Stimulated activated CD8-positive, alpha-beta memory T cell treated with anti-CD3 and anti-CD28 coated beads, Interleukin-12 subunit alpha, Interleukin-12 subunit beta, amount 100 ng/mL, for 4 hours (primary cell): ENCODE measurements at regions not wholly inside any gene's neighbourhood (a gene's known extent, or its start where the extent isn't known, plus 50 kb on each side); places are given as distances from the start of the nearest gene placed in this dataset.

Experiments
- DNase-seq: peaks from one replicate; pipeline ENCODE4 v3.0.0-alpha.2; 2020; ENCODE audit warnings: low read depth

DNA sequence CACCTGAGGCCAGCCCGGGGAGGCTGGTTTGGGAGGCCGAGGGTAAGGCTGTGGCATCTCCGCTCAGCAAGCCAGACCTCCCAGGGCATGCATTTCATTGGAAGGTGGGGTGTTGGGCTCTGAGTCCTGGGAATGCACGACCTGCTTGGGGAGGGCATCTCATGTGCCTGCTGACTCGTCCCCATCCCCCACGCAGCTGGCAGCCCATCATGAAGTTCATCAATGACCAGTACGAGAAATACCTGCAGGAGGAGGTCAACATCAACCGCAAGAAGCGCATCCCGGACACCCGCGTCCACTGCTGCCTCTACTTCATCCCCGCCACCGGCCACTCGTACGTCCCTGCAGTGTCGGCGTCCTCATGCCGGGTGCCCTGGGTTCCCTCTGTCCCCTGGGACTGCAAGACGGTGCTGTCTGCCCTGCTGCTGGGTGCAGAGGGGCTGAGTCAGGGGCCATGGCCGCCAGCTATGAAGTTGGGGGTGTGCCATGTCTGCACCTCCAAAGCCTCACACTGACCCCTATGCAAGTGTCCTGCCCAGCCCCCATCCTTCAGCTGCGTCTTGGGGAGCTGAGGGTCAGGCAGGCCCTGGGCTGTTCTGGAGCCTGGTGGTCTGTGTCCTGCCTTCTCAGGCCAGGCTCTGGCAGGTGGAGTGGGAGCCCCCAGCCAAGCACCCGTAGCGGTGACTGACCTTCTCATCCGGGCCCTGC lies 347.9 kb downstream of the SEC14L1 start:
- DNase-seq = no peak

DNA sequence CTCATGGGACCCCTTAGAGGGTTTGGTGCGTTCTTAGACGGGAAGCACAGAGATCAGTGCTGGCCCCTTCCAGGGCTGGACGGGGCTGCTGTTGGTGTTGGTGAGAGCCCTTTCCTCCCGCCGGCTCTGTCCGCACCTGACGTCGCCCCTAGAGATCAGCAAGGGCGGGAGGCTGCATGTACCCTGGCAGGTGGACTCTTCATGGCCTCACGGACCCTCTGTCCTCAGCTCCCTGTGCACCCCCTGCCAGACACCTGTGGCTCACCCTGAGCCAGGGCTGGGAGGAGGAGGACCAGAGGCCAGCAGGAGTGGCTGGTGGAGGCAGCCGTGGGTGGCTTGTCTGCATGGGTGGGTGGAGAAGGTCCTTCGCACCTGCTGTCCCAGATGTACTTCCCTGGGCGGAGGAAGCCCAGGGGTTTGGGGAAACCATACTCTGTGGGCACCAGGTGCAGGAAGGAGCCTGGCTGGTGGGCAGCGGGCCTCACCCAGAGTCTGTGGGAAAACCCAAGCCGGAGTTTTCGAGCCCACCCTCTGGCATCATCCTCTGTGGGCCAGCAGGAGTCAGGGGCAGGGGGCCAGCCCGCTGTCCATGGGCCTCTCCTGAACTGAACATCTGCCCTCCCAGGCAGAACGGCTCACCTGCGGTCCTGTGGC lies 348.6 kb downstream of the SEC14L1 start:
- no peak for DNase-seq

DNA sequence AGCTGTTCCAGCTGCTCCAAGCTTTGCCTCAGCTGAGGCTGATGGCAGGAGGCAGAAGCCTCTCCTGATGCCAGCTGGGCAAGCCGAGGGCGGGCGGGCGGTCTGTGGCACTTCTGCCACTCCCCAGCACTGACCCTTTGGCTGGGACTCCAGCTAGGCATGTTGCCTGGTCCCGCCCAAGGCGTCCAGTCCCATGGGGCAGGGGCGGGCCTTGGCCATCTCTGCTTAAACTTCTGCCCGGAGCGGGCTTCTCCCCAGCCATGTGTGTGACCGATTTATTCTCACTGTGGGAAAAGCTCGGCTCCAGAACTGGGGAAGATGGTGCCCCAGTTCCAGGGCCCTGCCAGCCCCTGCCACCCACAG lies 349.1 kb downstream of the SEC14L1 start:
- DNase-seq = no peak

DNA sequence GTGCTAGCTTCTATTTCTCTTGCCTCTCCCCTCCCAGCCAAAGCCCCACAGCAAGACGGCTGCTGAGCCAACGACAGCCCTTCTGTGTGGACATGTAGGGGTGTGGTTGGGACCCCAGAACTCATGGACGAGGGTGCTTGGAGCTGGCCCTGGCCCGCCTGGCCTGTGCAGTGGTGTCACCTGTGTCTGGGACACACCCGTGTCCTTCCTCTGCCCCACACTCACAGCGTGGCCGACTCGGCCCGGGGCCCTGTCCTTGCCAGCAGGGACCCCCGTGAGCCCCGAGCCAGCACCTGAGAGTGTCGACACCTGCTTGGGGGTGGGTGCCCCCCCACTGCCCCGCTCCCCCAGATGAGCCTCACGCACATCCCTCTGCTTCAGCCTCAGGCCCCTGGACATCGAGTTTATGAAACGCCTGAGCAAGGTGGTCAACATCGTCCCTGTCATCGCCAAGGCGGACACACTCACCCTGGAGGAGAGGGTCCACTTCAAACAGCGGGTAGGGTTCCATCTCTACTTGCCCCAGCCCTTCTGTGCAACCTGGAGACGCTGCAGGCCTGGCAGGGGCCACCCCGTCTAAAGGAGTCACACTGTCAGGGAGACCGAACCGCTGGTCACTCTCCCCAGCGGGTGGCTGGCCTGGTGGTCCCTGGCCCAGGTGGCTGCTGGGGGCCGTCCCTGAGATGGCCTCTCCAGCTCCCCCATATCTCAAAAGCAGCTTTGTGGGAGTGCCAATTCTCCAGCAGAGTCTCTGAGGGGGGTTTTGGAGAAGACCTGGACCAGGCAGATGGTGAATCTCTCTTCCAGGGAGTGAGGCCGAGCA lies 349.8 kb downstream of the SEC14L1 start:
- DNase-seq = no peak

DNA sequence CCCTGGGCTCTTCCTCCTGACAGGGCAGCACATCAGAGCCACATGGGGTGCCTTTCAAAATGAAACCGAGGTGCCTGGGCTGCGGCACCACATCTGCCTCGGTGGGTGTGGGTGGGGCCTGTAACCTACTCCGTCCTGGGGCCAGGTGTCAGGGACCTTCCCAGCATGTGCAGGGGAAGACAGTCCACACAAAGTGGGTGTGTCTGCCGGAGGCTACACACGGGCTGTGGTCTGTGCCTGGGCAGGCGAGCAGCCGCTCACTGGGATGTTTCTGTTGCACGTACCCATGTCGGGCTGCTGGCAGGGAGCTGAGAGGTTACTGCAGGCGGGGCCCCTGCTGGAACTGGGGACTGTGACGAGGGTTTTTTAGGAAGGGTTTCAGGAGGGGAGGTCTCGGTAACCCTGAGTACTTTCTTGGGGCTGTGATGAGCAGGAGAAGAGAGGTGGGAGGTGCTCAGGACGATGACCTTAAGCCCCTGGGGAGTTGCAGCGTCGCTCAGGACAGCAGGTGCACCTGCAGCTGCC lies 351.2 kb downstream of the SEC14L1 start:
- DNase-seq = no peak

DNA sequence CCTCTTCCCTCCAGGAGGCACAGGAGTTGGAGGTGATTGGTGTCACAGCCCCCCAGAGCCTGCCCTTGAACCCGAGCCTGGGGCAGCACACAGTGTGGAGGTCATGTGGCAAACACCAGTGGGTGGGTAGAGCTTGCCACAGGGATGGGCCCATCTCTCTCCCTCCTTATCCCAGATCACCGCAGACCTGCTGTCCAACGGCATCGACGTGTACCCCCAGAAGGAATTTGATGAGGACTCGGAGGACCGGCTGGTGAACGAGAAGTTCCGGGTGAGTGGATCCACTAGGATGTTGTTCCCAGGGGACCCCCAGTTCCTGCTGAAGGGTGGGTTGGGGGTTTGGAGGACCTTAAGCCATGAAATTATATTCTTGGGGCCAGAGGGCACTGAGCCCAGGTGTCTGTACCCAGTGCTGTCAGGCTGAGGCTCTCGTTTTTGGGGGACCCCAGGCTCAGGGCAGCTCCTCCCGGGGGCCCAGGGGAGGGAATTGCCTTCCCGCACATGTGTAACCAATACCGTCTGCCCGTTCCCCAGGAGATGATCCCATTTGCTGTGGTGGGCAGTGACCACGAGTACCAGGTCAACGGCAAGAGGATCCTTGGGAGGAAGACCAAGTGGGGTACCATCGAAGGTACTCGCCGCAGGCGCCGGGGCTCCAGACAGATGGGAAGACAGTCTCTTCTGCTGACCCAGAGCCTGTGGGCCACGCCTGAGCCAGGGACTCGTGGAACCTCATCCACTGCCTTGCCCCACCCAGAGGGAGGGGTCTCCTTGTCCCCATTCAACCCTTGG lies 351.9 kb downstream of the SEC14L1 start:
- DNase-seq = no peak

DNA sequence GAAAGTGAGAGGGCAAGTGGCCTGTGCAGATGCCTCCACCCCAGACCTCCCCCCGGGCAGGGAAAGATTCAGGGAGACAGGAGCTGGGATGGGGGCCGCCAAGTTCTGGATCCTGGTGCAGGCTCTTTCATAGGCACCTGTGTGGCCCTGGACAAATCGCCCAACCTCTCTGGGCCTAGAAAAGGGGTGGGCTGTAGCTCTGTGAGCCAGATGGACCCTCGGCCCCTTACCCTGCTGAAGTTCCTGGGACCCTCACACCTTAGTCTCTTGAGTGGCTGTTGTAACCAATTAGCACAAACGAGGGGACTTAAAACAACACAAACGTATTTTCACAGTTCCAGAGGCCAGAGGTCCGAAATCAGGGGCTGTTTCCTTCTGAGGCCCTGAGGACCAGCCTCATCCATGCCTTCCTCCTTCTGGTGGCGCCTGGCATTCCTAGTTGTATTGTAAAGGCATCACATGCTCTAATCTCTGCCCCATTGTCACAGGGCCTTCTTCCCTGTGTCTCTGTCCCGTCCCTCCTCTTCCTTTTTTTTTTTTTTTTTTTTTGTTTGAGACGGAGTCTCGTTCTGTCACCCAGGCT lies 352.6 kb downstream of the SEC14L1 start:
- DNase-seq = no peak

DNA sequence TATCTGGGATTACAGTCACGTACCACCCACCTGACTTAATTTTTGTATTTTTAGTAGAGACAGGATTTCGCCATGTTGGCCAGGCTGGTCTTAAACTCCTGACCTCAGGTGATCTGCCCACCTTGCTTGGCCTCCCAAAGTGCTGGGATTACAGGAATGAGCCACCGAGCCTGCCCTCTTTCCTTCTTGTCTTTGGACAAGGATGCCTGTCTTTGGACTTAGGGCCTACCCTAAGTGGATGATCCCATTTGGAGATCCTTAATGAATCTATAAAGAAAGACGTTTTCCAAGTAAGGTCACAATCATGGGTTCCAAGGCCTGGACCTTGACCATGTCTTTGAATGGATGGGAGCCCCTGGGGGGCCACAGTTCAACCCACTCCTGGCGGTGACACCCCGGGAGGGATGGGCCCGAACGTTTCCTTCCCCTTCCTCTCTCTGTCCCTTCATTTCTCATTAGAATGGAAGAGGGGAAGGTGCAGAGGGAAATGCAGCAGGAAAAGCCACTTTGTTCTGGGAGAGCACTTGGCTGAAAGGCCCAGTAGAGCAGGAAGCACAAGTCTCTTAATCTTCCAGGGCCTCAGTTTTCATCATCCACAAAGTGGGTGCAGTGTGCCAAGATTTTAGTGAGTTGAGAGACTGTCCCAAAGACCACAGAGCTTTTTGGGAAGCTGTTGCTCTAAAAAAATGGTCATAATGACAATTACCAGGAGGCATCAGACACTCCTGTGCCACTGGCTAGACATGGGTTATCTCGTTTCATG lies 353.3 kb downstream of the SEC14L1 start:
- DNase-seq = no peak

DNA sequence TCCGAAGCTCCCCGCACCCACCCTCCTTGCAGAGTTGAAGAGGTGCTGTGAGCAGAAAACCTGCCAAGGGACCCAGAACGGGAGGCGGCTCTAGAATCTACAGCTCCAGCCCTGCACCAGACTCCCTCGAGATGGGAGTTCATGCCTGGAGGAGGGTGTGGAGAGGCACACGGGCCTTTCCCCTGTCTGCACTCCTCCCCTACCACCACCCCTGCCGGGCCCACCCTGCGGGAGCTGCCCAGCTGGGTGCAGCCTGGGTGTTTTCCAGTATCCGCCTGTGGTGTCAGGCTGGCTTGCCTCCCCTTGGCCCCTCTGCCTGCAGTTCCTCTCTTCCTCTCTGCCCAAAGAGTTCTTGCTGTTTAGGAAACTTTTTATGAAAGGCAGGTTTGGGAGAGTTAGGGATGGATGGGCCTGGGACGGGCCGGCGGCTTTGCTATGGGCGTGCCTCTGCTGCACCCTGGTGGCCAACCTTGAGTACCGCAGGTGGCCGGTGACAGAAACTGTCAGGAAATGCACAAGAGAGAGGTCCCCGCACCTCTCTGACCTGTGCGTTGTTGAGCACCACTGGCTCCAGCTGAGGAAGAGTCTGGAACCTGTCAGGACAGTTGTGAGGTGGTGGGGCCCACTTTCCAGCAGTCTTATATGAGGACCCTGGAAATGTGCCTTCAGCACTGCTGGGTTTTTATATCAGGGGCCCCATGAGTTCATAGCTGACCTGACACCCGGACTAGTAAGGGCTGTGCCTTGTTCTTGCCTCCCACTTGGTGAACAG lies 354.1 kb downstream of the SEC14L1 start:
- peak; percentile 50 for DNase-seq

DNA sequence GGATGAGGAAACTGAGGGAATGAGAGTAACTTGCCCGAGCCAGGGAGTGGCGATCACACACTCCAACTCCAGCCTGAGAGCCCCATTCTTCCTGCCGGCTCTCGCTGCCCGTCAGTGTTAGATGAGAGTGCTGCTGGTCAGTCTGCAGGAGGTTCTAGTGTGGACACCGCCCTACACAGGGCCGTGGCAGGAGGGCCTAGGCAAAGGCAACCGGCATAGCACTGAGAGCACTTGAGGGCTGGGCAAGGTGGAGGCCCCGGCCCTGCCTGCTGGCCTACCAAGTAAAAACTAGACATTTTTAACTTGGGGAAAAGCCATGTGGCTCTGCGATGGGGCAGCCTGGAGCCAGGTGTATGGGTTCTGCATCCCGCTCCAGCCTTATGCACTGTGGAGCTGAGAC lies 354.8 kb downstream of the SEC14L1 start:
- no peak for DNase-seq

DNA sequence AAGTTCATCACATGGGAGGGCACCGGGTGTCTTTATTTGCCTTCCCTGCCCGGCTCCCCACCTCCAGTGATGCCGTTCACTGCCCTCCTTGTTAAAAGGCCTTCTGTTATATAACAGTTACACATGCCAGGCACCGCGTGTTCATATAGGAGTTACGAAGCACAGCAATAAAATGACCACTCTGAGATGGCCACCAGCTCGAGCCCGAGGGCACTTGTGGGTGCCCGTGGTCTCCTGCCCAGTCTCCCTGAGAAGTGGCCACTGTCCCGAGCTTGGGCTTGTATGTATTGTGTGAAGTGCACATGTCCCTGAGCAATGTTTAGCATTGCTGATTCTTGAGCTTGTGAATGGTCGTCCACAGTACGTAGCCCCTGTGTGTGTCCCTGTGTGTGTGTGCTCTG lies 355.6 kb downstream of the SEC14L1 start:
- DNase-seq = no peak

DNA sequence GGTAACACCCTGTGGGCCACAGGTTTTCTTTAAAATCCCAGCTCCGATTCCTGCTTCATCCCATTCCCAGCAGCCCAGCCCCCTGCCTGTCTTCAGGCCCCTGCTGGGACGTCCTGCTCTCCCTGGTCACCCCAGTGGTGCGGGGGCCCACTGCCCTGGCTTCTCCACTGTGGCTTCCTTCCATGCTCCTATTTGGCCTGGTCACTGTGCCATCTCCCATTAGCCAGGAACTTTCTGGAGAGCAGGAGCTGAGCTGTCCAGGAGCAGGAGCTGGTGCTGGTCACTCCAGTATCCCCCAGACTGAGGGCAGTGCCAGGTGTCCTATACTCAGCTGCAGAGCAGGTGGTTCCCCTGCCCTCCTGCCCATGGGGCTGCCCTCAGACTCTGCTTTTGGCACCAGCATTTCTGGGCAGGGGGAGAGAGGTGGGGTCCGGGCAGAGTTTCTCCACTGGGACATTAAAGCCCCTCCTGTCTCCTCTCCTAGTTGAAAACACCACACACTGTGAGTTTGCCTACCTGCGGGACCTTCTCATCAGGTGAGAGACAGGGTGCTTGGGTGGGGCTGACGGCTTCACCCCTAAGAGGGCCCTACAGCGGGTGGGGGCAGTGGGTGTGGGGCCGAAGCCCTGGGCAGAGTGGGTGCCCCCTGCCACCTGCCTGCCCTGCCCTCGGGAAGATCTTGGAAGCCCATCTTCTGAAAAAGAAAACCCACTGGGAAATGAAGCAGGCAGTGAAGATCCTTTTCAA lies 356.2 kb downstream of the SEC14L1 start:
- no peak for DNase-seq

DNA sequence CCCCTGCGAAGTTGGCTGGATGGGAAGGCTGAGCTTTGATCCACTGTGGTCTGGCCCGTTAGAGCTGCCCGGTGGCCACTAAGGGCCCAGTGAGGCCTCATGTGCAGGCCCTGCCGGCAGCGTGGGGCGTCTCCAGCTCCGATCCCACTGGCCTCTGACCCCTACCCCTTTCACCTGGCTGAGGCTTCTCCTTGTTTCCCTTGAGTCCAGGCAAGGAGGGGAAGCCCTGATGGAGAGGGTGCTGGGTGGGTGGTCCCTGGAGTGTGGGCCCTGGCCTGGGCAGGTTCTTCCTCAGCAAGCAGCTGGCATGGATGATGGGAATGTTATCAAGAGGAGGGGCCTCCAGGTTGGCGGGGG lies 356.8 kb downstream of the SEC14L1 start:
- no peak for DNase-seq

DNA sequence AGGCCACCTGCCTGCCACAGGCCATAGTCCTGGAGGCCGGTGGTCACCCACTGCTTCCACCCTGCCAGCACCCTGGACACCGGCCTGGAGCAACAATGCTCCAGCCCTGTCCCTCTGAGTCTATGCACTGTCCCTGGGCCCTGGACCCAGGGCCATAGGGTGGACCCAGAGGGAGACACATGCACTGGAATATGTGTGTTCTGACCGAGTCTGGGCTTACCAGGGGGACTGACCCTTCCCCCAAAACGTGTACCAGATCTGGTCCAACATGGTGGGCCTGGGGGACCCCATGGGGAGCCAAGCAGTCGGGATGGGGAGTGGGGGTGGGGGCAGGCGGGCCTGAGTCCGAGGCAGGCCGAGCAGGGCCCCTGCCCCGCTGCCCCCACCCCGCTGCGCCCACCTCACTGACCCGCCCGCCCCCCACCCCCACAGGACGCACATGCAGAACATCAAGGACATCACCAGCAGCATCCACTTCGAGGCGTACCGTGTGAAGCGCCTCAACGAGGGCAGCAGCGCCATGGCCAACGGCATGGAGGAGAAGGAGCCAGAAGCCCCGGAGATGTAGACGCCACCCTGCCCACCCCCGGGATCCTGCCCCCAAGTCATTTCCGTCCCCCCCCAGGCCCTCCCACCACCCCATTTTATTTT lies 357.4 kb downstream of the SEC14L1 start:
- DNase-seq = no peak

DNA sequence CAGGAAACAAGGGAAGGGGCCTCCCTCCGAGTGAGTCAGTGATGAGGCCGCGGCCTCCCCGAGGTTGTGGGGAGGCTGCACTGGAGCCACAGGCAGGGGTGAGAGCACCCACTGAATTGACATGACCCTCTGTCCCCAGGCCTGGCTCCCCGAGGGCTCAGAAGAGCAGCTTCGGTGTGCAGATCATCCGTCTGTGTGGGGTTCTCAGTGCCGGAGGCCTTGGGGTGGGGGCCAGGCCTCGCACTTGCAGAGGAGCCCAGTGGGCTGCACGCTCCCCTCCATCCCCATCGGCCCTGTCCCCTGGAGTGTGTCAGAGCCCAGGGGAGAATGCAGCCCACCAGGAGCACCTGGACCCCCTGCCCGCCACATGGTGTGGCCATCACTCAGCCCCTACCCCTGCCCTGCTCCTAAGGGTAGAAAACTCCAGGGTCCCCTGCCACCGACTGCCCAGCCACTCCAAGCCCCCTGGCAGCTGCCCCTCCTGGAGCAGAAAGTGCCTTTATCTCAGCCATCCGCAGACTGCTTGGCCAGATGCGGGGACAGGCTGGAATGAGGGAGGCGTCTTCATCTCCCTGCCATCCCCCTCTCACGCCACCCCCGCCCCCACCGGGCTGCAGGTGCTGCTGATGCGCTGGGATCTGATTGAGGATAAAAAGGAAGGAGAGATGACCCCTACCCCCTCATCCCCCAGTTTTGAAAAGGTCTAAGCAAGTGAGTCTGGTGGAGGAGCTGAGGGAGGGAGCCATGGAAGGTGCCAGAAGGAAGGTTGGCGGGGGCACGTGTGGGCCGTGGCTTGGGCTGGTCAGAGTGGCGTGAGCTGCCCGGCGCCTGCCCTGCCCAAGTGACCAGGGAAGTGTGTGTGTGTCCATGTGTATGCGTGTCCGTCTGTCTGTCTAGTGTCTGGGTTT lies 358.3 kb downstream of the SEC14L1 start:
- DNase-seq = no peak

DNA sequence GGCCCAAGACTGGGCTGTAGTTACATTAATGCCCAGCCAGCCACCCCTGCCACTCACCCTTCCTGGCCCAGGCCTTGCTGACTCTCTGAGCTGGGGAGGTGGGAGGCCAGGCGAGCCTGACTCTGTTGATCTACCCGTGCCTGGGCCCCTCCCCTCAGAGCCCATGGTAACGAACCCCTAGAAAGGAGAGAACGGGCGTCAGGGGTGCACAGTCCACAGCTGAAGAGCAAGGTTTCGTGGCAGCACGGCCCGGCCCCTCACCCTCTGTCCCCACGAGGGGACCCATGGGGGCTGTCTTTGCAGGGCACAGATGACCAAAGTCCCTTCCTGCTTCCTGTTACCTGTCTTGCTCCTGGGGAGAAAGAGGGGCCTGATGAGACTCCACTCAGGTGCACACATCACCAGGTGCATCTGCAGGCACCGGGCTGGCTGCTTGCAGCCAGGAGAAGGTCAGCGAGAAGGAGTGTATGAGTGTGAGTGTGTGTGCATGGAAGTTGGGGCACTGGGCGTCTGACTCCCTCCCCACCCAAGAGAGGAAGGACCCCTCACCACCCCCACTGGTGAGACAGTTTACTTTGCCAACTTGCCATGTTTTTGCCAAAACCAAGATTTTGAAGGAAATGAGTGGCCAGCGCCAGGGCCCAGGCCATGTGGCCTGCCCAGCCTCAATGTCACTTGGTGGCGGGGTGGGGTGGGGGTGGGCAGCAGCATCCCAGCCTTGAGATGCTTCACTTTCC lies 359.1 kb downstream of the SEC14L1 start:
- DNase-seq = no peak

DNA sequence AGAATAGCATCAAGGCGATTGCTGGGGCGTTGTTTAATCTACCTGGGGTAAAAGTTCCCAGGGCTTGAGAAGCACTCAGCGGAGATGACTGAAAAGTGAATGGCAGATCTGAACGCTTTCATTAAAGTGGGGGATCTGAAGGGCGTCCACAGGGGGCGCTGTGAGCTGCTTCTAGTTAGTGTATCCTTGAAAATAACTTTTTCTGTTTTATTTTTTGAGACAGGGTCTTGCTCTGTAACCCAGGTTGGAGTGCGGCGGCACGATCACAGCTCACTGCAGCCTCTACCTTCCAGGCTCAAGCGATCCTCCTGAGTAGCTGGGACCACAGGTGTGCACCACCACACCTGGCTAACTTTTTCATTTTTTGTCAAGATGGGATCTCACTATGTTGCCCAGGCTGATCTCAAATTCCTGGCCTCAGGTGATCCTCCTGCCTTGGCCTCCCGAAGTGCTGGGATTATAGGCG lies 360.4 kb downstream of the SEC14L1 start:
- no peak for DNase-seq
